SK-N-SH (cell line): ENCODE measurements at regions not wholly inside any gene's neighbourhood (a gene's known extent, or its start where the extent isn't known, plus 50 kb on each side); places are given as distances from the start of the nearest gene placed in this dataset.

Experiments
- CTCF ChIA-PET: fragments of 300-600, 350-600 bp; formaldehyde crosslinking; extraction: SDS; loops from one replicate; lab custom pipeline; 2021; lab: Yijun Ruan, JAX
- POLR2A ChIA-PET: fragments of 350-600 bp; sonication (Branson Sonifier 250); formaldehyde crosslinking; extraction: SDS; loops from one replicate; lab custom pipeline; 2020; ENCODE audit warnings: antibody characterized with exemption, inconsistent platforms; lab: Yijun Ruan, JAX
- DNase-seq: peaks from one replicate; pipeline ENCODE4 v3.0.0; 2012
- H2AFZ ChIP-seq: fragments of 200-600 bp; sonication (generic); 2 replicates; pipeline ENCODE4 v1.8.1; 2016; ENCODE audit warnings: antibody characterized with exemption, mild to moderate bottlenecking, low read depth
- H3F3A ChIP-seq: fragments of 200-600 bp; sonication (generic); replicated peaks from 2 replicates; pipeline ENCODE3; 2016; ENCODE audit warnings: antibody characterized with exemption, mild to moderate bottlenecking; ENCODE audit not compliant: insufficient read depth
- H3K27ac ChIP-seq, 2 experiments: fragments of 200-500 bp in 1 of 2; fragments of 200-600 bp in 1 of 2; sonication (Bioruptor generic) in 1 of 2; sonication (generic), shearing (Covaris generic) in 1 of 2; 2 replicates each; pipeline versions ENCODE4 v1.5.1 to v1.6.1; 2014 to 2016; ENCODE audit warnings: low read depth in 2 of 2, inconsistent platforms in 1 of 2, low read length in 1 of 2, mild to moderate bottlenecking in 1 of 2, mixed read lengths in 1 of 2
- H3K27me3 ChIP-seq: fragments of 200-600 bp; sonication (generic), shearing (Covaris generic); 2 replicates; pipeline ENCODE4 v1.6.1; 2016; ENCODE audit warnings: mixed run types; ENCODE audit not compliant: insufficient read depth
- H3K36me3 ChIP-seq, 2 experiments: fragments of 200-500 bp in 1 of 2; fragments of 200-600 bp in 1 of 2; sonication (Bioruptor generic) in 1 of 2; sonication (generic) in 1 of 2; replicated peaks in 1 of 2; 2 replicates each; pipeline versions ENCODE3 to v1.5.1; 2014 to 2016; ENCODE audit warnings: low read length in 1 of 2, mild to moderate bottlenecking in 1 of 2; ENCODE audit not compliant: insufficient read depth in 2 of 2, control insufficient read depth in 1 of 2
- H3K4me1 ChIP-seq, 2 experiments: fragments of 200-500 bp in 1 of 2; fragments of 200-600 bp in 1 of 2; sonication (Bioruptor generic) in 1 of 2; sonication (generic), shearing (Covaris generic) in 1 of 2; 2 replicates each; pipeline versions ENCODE4 v1.5.1 to v1.6.1; 2014 to 2016; ENCODE audit warnings: low read depth in 1 of 2, low read length in 1 of 2, mixed run types in 1 of 2; ENCODE audit not compliant: insufficient read depth in 2 of 2, control insufficient read depth in 1 of 2
- H3K4me2 ChIP-seq: fragments of 200-600 bp; sonication (generic), shearing (Covaris generic); 2 replicates; pipeline ENCODE4 v1.6.1; 2017; ENCODE audit warnings: mixed run types
- H3K4me3 ChIP-seq, 2 experiments: fragments of 200-500 bp in 1 of 2; fragments of 200-600 bp in 1 of 2; sonication (Bioruptor generic) in 1 of 2; sonication (generic), shearing (Covaris generic) in 1 of 2; 2 replicates each; pipeline versions ENCODE4 v1.5.1 to v1.8.1; 2014 to 2016; ENCODE audit warnings: low read depth in 2 of 2, inconsistent platforms in 1 of 2, low read length in 1 of 2, mild to moderate bottlenecking in 1 of 2, mixed read lengths in 1 of 2, moderate library complexity in 1 of 2
- H3K79me2 ChIP-seq: fragments of 200-600 bp; sonication (generic); 2 replicates; pipeline ENCODE4 v1.8.1; 2017; ENCODE audit warnings: mild to moderate bottlenecking; ENCODE audit not compliant: insufficient read depth
- H3K9ac ChIP-seq: fragments of 200-600 bp; sonication (generic); 2 replicates; pipeline ENCODE4 v1.6.1; 2017; ENCODE audit warnings: mixed run types
- H3K9me2 ChIP-seq: fragments of 200-600 bp; sonication (generic); 2 replicates; pipeline ENCODE4 v1.6.1; 2017; ENCODE audit warnings: mixed run types
- H3K9me3 ChIP-seq: fragments of 200-600 bp; sonication (generic); 2 replicates; pipeline ENCODE4 v1.6.1; 2017; ENCODE audit warnings: mixed run types, mild to moderate bottlenecking, moderate library complexity
- H4K20me1 ChIP-seq: fragments of 200-600 bp; sonication (generic); 2 replicates; pipeline ENCODE4 v1.6.1; 2017; ENCODE audit warnings: mild to moderate bottlenecking, mixed run types; ENCODE audit not compliant: insufficient read depth
- CHD2 ChIP-seq: fragments of 150-350 bp; IDR thresholded peaks from 2 replicates; pipeline ENCODE4 v1.6.1; 2018; ENCODE audit warnings: low read length; ENCODE audit not compliant: partially characterized antibody
- CTCF ChIP-seq: fragments of 200-600 bp; sonication (generic); IDR thresholded peaks from 2 replicates; pipeline ENCODE4 v1.6.1; 2017; ENCODE audit warnings: antibody characterized with exemption, mild to moderate bottlenecking, moderate library complexity
- FOSL2 ChIP-seq: IDR thresholded peaks from 2 replicates; pipeline ENCODE4 v1.4.0; 2012; ENCODE audit warnings: low read depth, mild to moderate bottlenecking, moderate library complexity, borderline replicate concordance
- FOXJ3 ChIP-seq: sonication (generic); formaldehyde crosslinking; IDR thresholded peaks from 2 replicates; pipeline ENCODE4 v1.5.1; 2020; ENCODE audit warnings: mild to moderate bottlenecking, missing genetic modification reagents
- IRF3 ChIP-seq: fragments of 150-350 bp; IDR thresholded peaks from 2 replicates; pipeline ENCODE4 v1.6.1; 2016; ENCODE audit warnings: mild to moderate bottlenecking, low read depth, low read length
- JUND ChIP-seq: IDR thresholded peaks from 2 replicates; pipeline ENCODE4 v1.4.0; 2012
- POLR2AphosphoS5 ChIP-seq: IDR thresholded peaks from 2 replicates; pipeline ENCODE4 v1.6.1; 2012; ENCODE audit warnings: low read depth, low read length
- RAD21 ChIP-seq: IDR thresholded peaks from 2 replicates; pipeline ENCODE4 v1.6.1; 2012; ENCODE audit warnings: mild to moderate bottlenecking, low read length
- RCOR1 ChIP-seq: fragments of 150-350 bp; IDR thresholded peaks from 2 replicates; pipeline ENCODE4 v1.6.1; 2017; ENCODE audit warnings: antibody characterized with exemption, low read length
- REST ChIP-seq: IDR thresholded peaks from 2 replicates; pipeline ENCODE4 v1.6.1; 2012; ENCODE audit warnings: mild to moderate bottlenecking, low read depth, low read length, moderate library complexity
- RXRA ChIP-seq: IDR thresholded peaks from 2 replicates; pipeline ENCODE4 v1.4.0; 2012; ENCODE audit warnings: low read depth, mild to moderate bottlenecking, borderline replicate concordance
- TAF1 ChIP-seq: IDR thresholded peaks from 2 replicates; pipeline ENCODE4 v1.6.1; 2012; ENCODE audit warnings: low read depth, mild to moderate bottlenecking, low read length, moderate library complexity, borderline replicate concordance
- TCF12 ChIP-seq: IDR thresholded peaks from 2 replicates; pipeline ENCODE4 v1.4.0; 2012
- WGBS: methylation state at CpG from one replicate; pipeline ENCODE4 v1.1.6; 2017; ENCODE audit warnings: low lambda C conversion rate; 5-methylcytosine and 5-hydroxymethylcytosine counted together

DNA sequence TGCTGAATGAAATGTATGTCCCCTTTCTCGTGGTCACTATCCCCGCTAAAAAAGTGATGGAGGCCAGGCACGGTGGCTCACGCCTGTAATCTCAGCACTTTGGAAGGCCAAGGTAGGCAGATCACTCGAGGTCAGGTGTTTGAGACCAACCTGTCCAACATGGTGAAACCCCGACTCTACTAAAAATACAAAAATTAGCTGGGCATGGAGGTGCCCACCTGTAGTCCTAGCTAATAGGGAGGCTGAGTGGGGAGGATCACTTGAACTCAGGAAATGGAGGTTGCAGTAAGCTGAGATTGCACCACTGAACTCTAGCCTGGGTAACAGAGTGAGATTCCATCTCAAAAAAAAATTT lies 91.4 kb upstream of the MKLN1 start:
- CTCF ChIA-PET, result interaction anchor here (1.2 to 2.0 kb wide), 2 partner anchors 86 to 92 kb away, joined by 3 to 4 read pairs; partner anchors contain the start of gene MKLN1

More for the DNA sequence above, 91.4 kb upstream of the MKLN1 start:
- Histone ChIP-seq H4K20me1 (no peaks in the 10 kb centered on the region), H3K9ac (peak overlapping the region; percentile 87), H3K4me1 (peaks cover 8 to 30% of the 10 kb centered on the region in 2 experiments)
- TF ChIP-seq RXRA (no peak), TCF12 (no peak), CTCF (no peak), POLR2AphosphoS5 (no peak), JUND (no peak), RCOR1 (no peak), REST (no peak), CHD2 (no peak), IRF3 (no peak), FOSL2 (no peak), TAF1 (no peak), RAD21 (no peak), FOXJ3 (CRISPR knock-in tag) (no peak)
- TF ChIP-seq, all 33 proteins: peak for 0
- H3K27me3 ChIP-seq, result no peaks in the 10 kb centered on the region
- peak overlapping the region; percentile 72 for H3K4me2 ChIP-seq
- no peaks in the 10 kb centered on the region for H3K9me3 ChIP-seq
- POLR2A ChIA-PET, result no interaction called here
- DNase-seq, result no peak
- peak overlapping the region; percentile 69; the same call in 1 of the 2 replicates for H2AFZ ChIP-seq
- H3K4me3 ChIP-seq, result peak overlapping the region in 1 of 2 experiments; percentile 40; a peak in 1 of 4 replicates
- 75% methylated on average over 6 of the region's 6 CpGs for WGBS
- no peaks in the 10 kb centered on the region for H3K9me2 ChIP-seq
- no peaks in the 10 kb centered on the region for H3K79me2 ChIP-seq
- H3K36me3 ChIP-seq, result no peaks in the 10 kb centered on the region
- peaks cover 27% of the 10 kb centered on the region for H3F3A ChIP-seq
- H3K27ac ChIP-seq, result peak overlapping the region; percentile 74 to 100
